AG04449 (cell line): ENCODE measurements at regions not wholly inside any gene's neighbourhood (a gene's known extent, or its start where the extent isn't known, plus 50 kb on each side); places are given as distances from the start of the nearest gene placed in this dataset.

ENCODE experiments used
- CTCF ChIA-PET: fragments of 350-600 bp; formaldehyde crosslinking; extraction: SDS; loops from one replicate; lab custom pipeline; 2021; ENCODE audit warnings: antibody characterized with exemption; lab: Yijun Ruan, JAX
- POLR2A ChIA-PET: fragments of 400-600, 350-600 bp; formaldehyde crosslinking; extraction: SDS; loops from one replicate; lab custom pipeline; 2020; ENCODE audit warnings: antibody characterized with exemption, inconsistent platforms; lab: Yijun Ruan, JAX
- DNase-seq: peaks from one replicate; pipeline ENCODE4 v3.0.0-alpha.2; 2010; ENCODE audit warnings: low read depth, low spot score
- H3K4me3 ChIP-seq: 2 replicates; pipeline ENCODE4 v1.5.1; 2011; ENCODE audit warnings: low read depth, mild to moderate bottlenecking, control low read depth, low read length
- CTCF ChIP-seq: IDR thresholded peaks from one replicate; pipeline ENCODE4 v1.5.1; 2011; ENCODE audit warnings: mild to moderate bottlenecking, moderate library complexity, low read length, control low read depth, inconsistent platforms; ENCODE audit not compliant: insufficient read depth; ENCODE audit errors: missing control alignments

DNA sequence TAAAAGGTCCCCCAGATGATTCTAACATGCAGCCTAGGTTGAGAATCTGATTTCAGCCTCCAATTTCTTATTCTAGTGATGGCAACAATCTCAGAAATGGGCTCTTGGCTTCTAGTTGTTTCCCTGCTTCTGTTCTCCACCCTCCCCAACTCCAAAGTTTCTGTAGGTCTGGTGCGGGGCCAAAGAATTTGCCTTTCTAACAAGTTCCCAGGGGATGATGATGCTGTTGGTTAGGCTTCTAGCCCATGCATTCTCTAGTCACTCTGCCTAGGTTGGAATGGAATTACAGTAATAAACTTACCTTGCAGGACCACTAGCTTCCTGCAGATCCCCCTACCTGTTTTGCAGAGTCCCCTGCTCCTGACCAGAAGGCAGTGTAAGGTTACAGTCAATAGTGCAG is 103.2 kb upstream of the PPP2R3A start:
- no peak for DNase-seq
- no peak overlapping the region for H3K4me3 ChIP-seq
- CTCF ChIA-PET: no interaction called here
- no peak for TF ChIP-seq CTCF
- POLR2A ChIA-PET: no interaction called here

DNA sequence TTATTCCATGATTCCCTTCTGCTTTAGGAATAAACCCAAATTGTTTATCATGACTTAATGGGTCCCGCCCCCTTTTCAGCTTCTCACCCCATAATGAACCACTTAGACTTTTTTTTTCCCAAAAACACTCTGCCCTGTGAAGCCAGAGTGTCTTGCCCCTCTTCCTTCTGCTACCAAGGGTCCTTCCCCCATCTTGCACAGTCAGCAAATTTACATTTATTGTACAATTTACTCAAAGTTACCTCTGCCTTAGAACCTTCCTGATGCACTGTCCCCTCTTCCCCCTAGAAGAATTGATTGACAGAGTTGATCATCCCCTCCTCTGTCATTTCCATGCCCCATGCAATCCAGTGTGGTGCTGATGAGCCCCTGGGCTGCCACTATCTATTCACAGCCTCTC is 101.5 kb upstream of the PPP2R3A start:
- DNase-seq: no peak
- ChIA-PET POLR2A (no interaction called here), CTCF (no interaction called here)
- H3K4me3 ChIP-seq: no peak overlapping the region
- TF ChIP-seq CTCF: no peak

DNA sequence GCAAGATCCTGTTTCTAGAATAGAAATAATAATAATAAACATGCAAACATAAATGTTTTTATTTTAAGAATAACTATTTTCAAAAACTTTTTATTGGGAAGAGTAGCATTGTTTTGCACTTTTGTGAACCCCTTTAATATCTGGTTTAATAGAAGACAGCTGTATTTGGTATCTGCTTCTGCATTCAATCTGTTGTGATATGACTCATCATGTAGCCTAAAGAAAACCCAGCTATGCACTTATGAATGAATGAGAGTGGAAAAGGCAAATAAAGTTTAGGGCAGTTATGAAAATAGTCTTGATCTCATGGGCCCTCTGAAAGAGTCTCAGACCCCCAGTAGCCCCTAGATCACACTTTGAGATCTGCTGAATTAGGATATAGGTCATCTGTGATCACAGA is 100.4 kb upstream of the PPP2R3A start:
- ChIA-PET POLR2A (no interaction called here), CTCF (no interaction called here)
- no peak overlapping the region for H3K4me3 ChIP-seq
- TF ChIP-seq CTCF: no peak
- DNase-seq: no peak

- H3K4me3 ChIP-seq: no peak overlapping the region
- no peak for TF ChIP-seq CTCF
- no peak for DNase-seq
- POLR2A ChIA-PET: no interaction called here
- CTCF ChIA-PET: no interaction called here
Measured at GRCh38 chr3:135865553-135865952, 100.0 kb upstream of the PPP2R3A start.

DNA sequence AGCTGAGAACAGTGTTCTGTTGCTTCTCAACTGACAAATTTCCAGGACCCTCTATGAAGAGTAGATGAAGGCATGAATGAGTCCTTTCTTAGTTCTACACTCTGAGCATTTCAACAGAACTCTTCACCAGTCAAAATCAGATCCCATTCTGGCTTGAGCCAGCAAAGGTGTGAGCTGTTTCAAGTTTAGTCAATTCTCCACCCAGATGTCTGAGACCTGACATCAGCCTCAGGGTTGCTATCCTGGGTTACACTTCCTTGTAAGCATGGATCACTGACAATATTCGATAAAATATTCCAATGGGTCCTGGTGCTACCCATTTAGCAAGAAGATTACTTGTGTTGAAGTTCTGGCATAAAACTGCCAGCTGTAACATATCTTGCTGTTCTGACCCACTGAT is 97.6 kb upstream of the PPP2R3A start:
- TF ChIP-seq CTCF: no peak
- DNase-seq: no peak
- H3K4me3 ChIP-seq: no peak overlapping the region
- ChIA-PET POLR2A (no interaction called here), CTCF (no interaction called here)

DNA sequence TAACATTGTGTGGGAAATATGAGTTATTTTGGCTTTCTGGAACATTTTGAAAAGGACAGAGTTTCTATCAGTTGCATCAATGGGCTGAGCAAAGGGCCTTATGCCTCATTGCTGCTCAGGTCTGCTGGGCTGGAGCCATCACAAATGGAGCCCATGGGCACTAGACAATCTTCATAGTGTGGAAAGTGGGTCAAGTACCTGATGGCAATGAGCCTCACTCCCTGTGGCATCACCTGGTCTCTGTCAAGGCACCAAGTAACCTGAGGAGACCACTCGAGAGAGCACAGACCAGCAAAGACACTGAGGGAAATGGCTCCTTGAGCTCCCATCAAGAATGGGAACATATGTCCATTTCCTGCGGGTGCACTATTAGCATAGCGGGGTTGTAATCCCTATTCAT is 96.7 kb upstream of the PPP2R3A start:
- POLR2A ChIA-PET: no interaction called here
- DNase-seq: no peak
- CTCF ChIA-PET: interaction anchor here (1.7 kb wide), 1 partner anchor 174 kb away, joined by 5 read pairs; no protein-coding TSS in a partner anchor
- no peak overlapping the region for H3K4me3 ChIP-seq
- no peak for TF ChIP-seq CTCF
